MM.1S (cell line): ENCODE measurements at regions not wholly inside any gene's neighbourhood (a gene's known extent, or its start where the extent isn't known, plus 50 kb on each side); places are given as distances from the start of the nearest gene placed in this dataset.

Experiments used
- DNase-seq: peaks from one replicate; pipeline ENCODE4 v3.0.0-alpha.2; 2015
- H2AFZ ChIP-seq: fragments of 300-600 bp; sonication (generic); 2 replicates; pipeline ENCODE4 v1.6.0; 2016; ENCODE audit warnings: antibody characterized with exemption, low read length
- H3F3A ChIP-seq: fragments of 300-600 bp; sonication (generic); 2 replicates; pipeline ENCODE4 v1.6.1; 2016; ENCODE audit warnings: mild to moderate bottlenecking, antibody characterized with exemption, low read length, moderate library complexity, mixed read lengths; ENCODE audit not compliant: insufficient read depth
- H3K27ac ChIP-seq: fragments of 300-600 bp; sonication (generic); 2 replicates; pipeline ENCODE4 v1.5.1; 2016; ENCODE audit warnings: mild to moderate bottlenecking, low read length
- H3K27me3 ChIP-seq: fragments of 300-600 bp; sonication (generic); replicated peaks from 2 replicates; pipeline ENCODE4 v1.6.0; 2016; ENCODE audit warnings: low read length; ENCODE audit not compliant: insufficient read depth
- H3K36me3 ChIP-seq: fragments of 300-600 bp; sonication (generic); replicated peaks from 2 replicates; pipeline ENCODE4 v1.6.1; 2016; ENCODE audit warnings: mild to moderate bottlenecking, low read length, mixed read lengths; ENCODE audit not compliant: insufficient read depth
- H3K4me1 ChIP-seq: fragments of 300-600 bp; sonication (generic); 2 replicates; pipeline ENCODE4 v1.6.1; 2016; ENCODE audit warnings: low read length, mixed read lengths
- H3K4me2 ChIP-seq: fragments of 300-600 bp; sonication (generic); 2 replicates; pipeline ENCODE4 v1.6.0; 2016; ENCODE audit warnings: low read depth, low read length
- H3K4me3 ChIP-seq: fragments of 300-600 bp; sonication (generic); 2 replicates; pipeline ENCODE4 v1.5.1; 2016; ENCODE audit warnings: low read length, mixed read lengths
- H3K79me2 ChIP-seq: fragments of 300-600 bp; sonication (generic); 2 replicates; pipeline ENCODE4 v1.6.1; 2016; ENCODE audit warnings: mixed run types, low read length, mixed read lengths
- H3K9ac ChIP-seq: fragments of 300-600 bp; sonication (generic); 2 replicates; pipeline ENCODE4 v1.6.1; 2016; ENCODE audit warnings: low read length, mixed read lengths
- H3K9me2 ChIP-seq: fragments of 300-600 bp; sonication (generic); replicated peaks from 2 replicates; pipeline ENCODE4 v1.6.1; 2016; ENCODE audit warnings: mild to moderate bottlenecking, low read length, mixed read lengths; ENCODE audit not compliant: insufficient read depth
- H3K9me3 ChIP-seq: fragments of 300-600 bp; sonication (generic); replicated peaks from 2 replicates; pipeline ENCODE4 v1.6.1; 2016; ENCODE audit warnings: mild to moderate bottlenecking, low read length, mixed read lengths; ENCODE audit not compliant: insufficient read depth
- H4K20me1 ChIP-seq: fragments of 300-600 bp; sonication (generic); 2 replicates; pipeline ENCODE4 v1.6.1; 2016; ENCODE audit warnings: mild to moderate bottlenecking, low read length, moderate library complexity, mixed read lengths; ENCODE audit not compliant: insufficient read depth
- EZH2 ChIP-seq: fragments of 300-600 bp; sonication (generic); optimal IDR thresholded peaks from 2 replicates; pipeline ENCODE3; 2017; ENCODE audit warnings: low read depth, mild to moderate bottlenecking, antibody characterized with exemption, low read length, mixed read lengths
- EZH2phosphoT487 ChIP-seq: fragments of 300-600 bp; sonication (generic); IDR thresholded peaks from 2 replicates; pipeline ENCODE4 v1.6.1; 2018; ENCODE audit warnings: antibody characterized with exemption, low read length
- TF ChIP-seq, protein P1 (sequence below): fragments of 300-600 bp; sonication (generic); IDR thresholded peaks from 2 replicates; pipeline ENCODE4 v1.5.1; 2016; ENCODE audit warnings: antibody characterized with exemption, low read length, mixed read lengths

DNA sequence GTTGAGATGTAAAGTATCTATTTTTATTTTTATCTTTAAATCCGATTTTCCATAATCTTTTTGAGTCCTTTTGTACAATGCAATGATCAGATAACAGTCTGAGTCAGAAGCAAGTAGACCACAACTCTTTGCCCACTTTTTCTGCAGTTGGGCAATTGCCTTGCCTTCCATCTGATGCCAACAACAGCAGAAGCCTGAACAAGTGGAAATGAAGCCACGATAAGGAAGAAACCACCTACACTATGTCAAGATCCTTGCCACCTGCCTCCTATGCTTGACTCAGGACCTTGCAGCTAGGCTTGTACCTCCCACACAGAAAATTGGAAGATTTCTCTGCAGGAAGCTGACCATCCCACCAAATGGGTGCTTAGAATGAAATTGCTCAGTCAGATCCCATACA is 78.6 kb downstream of the ANXA1 start:
- H3F3A ChIP-seq: no peaks in the 10 kb centered on the region
- H4K20me1 ChIP-seq: no peaks in the 10 kb centered on the region
- no peak overlapping the region for H3K9ac ChIP-seq
- no peaks in the 10 kb centered on the region for H3K36me3 ChIP-seq
- no peak overlapping the region for H3K4me2 ChIP-seq
- H3K79me2 ChIP-seq: no peaks in the 10 kb centered on the region
- H2AFZ ChIP-seq: no peak overlapping the region
- H3K4me3 ChIP-seq: no peak overlapping the region
- no peaks in the 10 kb centered on the region for H3K9me2 ChIP-seq
- no peaks in the 10 kb centered on the region for H3K4me1 ChIP-seq
- no peak for DNase-seq
- H3K9me3 ChIP-seq: no peaks in the 10 kb centered on the region
- TF ChIP-seq EZH2 (no peak), EZH2phosphoT487 (no peak)
- TF ChIP-seq, protein P1, sequence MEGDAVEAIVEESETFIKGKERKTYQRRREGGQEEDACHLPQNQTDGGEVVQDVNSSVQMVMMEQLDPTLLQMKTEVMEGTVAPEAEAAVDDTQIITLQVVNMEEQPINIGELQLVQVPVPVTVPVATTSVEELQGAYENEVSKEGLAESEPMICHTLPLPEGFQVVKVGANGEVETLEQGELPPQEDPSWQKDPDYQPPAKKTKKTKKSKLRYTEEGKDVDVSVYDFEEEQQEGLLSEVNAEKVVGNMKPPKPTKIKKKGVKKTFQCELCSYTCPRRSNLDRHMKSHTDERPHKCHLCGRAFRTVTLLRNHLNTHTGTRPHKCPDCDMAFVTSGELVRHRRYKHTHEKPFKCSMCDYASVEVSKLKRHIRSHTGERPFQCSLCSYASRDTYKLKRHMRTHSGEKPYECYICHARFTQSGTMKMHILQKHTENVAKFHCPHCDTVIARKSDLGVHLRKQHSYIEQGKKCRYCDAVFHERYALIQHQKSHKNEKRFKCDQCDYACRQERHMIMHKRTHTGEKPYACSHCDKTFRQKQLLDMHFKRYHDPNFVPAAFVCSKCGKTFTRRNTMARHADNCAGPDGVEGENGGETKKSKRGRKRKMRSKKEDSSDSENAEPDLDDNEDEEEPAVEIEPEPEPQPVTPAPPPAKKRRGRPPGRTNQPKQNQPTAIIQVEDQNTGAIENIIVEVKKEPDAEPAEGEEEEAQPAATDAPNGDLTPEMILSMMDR: no peak
- no peak overlapping the region for H3K27ac ChIP-seq
- H3K27me3 ChIP-seq: no peaks in the 10 kb centered on the region

DNA sequence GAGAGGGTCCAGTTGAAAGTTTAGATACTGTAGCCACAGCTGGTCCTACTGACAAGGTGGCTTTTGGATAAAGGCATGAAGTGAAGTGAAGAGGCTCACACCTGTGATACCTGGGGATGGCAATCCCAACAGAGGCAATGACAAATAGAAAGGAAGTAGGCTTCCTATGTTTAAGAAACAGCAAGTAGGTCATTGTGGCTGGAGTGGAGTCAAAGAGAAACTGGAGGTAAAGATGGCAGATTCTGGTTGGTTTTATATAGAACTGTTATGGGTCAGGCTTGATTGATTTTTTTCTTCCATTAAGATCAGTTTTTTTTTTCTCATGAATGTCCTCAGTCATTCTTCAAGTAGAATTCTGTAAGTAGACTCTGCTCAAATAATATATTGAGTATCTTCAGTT is 79.5 kb downstream of the ANXA1 start:
- no peak for DNase-seq
- H3K4me2 ChIP-seq: no peak overlapping the region

GRCh38 chr9:73233359-73234007 is 81.8 kb downstream of the ANXA1 start:
- no peaks in the 10 kb centered on the region for H3F3A ChIP-seq
- H3K4me3 ChIP-seq: no peak overlapping the region
- H3K27me3 ChIP-seq: no peaks in the 10 kb centered on the region
- H3K9me3 ChIP-seq: no peaks in the 10 kb centered on the region
- no peak for TF ChIP-seq EZH2
- TF ChIP-seq EZH2phosphoT487: no peak
- TF ChIP-seq, protein P1: no peak
- H2AFZ ChIP-seq: no peak overlapping the region
- no peak for DNase-seq
- no peaks in the 10 kb centered on the region for H3K79me2 ChIP-seq
- no peaks in the 10 kb centered on the region for H3K9me2 ChIP-seq
- H3K4me1 ChIP-seq: no peaks in the 10 kb centered on the region
- no peak overlapping the region for H3K4me2 ChIP-seq
- H4K20me1 ChIP-seq: no peaks in the 10 kb centered on the region
- no peaks in the 10 kb centered on the region for H3K36me3 ChIP-seq
- H3K27ac ChIP-seq: no peak overlapping the region
- no peak overlapping the region for H3K9ac ChIP-seq

More for the DNA sequence above, 79.5 kb downstream of the ANXA1 start:
- Histone ChIP-seq H3K9ac (no peak overlapping the region), H3K9me3 (no peaks in the 10 kb centered on the region), H3K36me3 (no peaks in the 10 kb centered on the region), H3K27ac (no peak overlapping the region), H3K4me1 (no peaks in the 10 kb centered on the region), H3K79me2 (no peaks in the 10 kb centered on the region), H3F3A (no peaks in the 10 kb centered on the region), H4K20me1 (no peaks in the 10 kb centered on the region), H3K9me2 (no peaks in the 10 kb centered on the region), H2AFZ (no peak overlapping the region), H3K4me3 (no peak overlapping the region), H3K27me3 (no peaks in the 10 kb centered on the region)
- no peak for TF ChIP-seq EZH2phosphoT487
- no peak for TF ChIP-seq EZH2
- TF ChIP-seq, protein P1: no peak
